ENCODE measurements at regions not wholly inside any gene's neighbourhood (a gene's known extent, or its start where the extent isn't known, plus 50 kb on each side); places are given as distances from the start of the nearest gene placed in this dataset.
"Not testable (repeated sequence)": the region's sequence is repeated elsewhere in the genome, so short reads cannot be mapped to it uniquely, and the experiment has no call there.

DNA sequence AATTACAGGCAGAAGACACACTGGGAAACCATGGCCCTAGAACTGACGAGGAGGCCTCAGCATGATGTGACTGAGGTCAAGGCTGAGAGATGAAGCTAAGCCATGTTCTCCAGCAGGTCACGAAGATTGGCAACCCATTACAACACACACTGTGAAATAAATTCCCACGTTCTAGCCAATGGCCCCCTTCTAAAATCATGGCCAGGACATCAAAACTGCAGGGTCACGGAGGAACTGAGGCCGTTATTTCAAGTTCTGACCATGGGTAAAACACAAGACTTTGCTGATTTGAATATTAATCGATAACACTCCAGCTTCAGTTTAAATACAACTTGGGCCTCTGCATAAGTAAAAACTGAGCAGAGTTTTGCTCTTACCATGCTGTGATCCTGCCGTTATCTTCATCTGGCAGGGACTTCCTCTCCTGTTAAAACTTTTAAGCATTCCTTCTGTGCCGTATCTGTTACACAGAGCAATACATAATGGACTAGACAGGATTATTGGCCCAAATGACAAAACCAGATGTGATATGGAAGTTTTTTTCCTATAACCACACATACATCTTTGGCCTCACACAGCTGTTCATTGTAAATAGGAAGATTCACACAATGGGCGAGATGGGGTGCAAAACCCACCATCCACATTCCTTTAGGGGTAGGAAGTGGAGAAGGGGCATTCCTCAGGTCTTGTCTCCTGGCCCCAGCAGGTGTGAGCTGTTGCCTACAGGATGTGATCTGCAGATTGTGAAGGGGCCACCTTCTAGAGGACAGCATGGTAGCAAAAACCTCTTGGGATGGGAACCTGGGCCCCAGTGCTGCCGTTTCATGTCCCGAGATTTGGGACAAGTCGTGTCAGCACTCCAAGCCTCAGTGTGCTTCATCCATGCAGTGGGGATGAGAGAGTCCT, 207.4 kb downstream of the OPA1 start:
- no peak for DNase-seq (ENCODE audit: low read depth in 2 of 3, low spot score in 2 of 3)

DNA sequence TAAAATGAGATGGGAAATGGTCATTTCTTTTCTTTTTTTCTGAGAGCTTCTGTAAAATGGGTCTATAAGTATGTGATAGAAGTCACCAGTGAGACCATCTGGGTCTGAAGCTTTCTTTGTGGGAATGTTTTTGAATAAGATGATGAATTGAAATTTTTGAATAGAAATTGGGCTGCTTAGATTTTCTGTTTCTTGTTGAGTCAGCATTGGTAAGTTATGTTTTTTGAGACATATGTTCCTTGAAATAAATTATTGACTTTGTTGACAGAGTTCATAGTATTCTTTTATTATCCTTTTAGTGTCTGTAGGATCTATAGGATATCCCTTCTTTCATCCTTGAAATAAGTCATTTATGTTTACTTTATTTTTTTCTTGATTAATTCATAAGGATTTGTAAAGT, 208.1 kb downstream of the OPA1 start:
- DNase-seq (ENCODE audit: low read depth in 2 of 3, low spot score in 2 of 3) = no peak

DNA sequence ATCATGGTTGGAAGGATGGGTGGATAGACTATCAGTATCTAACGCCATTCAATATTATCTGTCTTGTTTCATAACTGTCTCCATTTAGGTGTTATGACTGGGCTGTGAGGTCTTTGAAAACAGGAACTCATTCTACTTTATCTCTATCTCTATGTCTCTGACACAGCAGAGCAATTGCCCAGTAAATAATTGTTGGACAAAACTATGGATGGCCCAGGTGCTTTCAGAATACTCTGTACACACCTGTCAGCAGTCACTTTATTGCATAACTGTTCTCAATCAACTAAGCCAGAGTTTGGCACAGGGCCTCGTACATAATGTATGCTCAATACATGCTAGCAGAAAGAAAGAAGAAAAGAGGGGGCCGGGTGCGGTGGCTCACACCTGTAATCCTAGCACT, 210.3 kb downstream of the OPA1 start:
- DNase-seq (ENCODE audit: low read depth in 2 of 3, low spot score in 2 of 3) = no peak

DNA sequence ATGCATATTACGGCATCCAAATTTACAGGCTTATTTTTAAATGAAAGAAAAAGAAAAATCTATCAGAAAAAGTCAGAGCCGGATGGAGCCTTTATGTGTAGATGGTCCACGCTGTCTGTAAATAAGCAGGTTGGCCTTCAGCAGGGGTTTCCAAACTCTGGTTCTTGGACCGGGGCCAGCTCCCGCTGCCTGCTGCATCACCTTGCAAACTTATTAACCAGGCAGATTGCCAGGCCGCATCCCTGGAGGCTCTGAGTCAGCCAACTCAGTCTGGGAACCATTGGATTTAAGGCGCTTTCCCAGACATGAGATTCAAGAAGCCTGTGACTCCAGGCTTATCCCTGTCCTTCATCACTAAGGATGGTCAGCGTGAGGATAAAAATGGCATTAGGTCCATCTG, 212.4 kb downstream of the OPA1 start:
- no peak for DNase-seq (ENCODE audit: low read depth in 2 of 3, low spot score in 2 of 3)

DNA sequence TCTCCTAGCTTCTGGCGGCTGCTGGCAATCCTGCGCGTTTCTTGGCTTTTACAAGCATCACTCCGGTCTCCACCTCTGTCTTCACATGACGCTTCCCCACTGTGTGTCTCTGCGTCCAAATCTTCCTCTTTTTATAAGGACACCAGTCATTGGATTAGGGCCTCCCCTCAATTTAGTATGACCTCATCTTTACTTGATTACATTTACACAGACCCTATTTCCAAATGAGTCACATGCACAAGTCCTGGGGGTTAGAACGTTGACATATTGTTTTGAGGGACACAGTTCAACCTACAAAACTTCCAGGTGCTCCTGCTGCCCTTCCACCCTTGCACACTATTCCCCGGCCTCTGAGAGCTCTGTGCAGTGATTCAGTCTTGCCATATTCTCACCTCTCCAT, 215.3 kb downstream of the OPA1 start:
- no peak for DNase-seq (ENCODE audit: low read depth in 2 of 3, low spot score in 2 of 3)

DNA sequence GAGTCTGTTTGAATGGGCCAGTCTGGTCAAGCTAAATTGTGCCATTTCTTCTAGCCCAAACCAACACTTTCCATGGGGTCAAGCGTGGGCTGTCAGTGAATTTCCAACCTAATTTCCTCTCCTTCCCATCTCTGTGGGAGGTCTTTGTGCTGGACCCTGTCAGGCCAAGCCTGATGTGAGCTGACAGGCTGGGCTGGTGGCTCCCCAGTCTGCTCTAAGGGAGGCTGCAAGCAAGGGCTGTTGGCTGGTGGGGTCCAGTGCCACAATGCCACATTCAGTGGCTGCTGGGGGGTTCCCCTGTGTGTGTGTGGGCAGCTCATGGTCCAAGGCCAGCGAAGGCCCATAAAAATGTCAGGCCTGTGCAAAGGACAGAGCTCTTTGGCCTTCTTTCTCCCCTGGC, 216.1 kb downstream of the OPA1 start:
- no peak for DNase-seq (ENCODE audit: low read depth in 2 of 3, low spot score in 2 of 3)

DNA sequence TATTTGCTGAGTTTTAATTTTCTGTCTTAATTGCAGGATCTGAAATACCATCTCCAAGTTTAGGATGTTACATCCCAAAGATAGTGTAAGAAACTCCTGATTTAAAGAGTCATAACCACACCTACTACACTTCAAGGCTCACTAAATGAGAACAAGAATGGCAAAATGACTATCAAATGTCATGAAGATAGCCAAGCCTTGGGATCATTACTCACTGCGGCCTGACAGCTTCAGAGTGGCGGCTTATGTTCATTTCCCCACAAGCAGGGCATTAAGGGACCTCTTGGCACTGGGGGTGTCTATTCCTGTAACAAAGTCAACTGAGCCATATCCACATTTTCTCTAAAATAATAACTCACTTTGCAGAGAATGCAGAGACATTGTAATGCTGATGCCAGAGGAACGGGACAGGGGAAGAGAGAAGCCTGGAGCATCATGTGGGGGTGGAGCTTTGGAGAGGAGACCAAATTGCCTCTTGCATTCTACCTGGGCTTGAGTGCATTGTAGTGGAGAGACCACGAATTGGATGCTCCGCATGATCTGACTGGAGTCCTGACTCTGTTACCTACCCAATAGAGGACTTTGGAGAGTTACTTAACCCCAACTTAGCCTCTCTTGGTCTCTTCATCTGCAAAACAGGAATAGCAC, 219.2 kb downstream of the OPA1 start:
- no peak for DNase-seq (ENCODE audit: low read depth in 2 of 3, low spot score in 2 of 3)

DNA sequence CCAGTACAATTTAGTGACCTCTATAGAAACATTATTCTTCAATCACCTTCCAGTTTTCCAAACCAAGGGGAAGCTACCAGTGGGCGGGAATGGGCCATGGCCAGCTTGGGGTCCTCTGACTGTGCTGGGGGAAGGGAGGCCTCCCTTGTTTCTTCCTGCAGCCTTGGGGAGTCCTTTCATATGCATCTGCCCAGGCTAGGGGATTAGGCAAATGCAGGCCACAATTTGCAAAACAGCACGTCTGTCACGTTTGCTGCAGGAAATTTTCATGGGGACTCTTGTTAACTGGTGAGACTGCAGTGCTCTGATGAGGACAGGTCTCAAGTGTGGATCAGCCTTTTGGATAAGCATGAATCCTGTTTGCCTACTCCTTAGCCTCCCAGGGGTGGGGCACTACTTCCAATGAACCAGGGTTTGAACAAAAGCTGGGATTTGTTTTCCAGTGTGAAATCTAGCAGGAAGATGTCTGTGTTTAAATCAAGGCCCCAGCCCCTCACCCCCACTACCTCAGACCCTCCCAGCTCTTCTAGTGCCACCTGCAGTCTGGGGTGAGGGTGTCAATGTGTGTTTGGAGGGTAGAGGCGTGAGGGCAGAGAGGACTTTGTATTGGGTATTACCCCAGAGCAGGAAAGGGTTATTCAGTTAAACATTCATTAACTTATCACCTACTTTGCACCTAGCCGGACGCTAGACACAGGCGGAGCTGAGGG, 219.9 kb downstream of the OPA1 start:
- DNase-seq (ENCODE audit: low read depth in 2 of 3, low spot score in 2 of 3) = no peak

DNA sequence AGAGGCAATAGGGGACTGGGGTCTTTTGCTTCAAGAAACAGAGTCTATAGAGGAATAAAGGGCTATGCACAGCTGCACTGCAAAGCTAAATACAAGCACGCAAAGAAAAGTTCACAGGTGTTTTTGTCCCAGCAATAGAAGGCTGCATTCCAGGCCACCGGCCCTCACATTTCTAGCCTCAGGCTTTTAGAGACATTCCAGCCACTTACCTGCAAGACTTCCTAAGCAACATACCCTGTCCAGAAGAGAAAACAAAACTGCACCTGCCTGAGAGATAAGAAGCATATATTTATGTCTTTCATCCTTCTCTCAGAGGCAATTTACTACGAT, 220.5 kb downstream of the OPA1 start:
- no peak for DNase-seq (ENCODE audit: low read depth in 2 of 3, low spot score in 2 of 3)

DNA sequence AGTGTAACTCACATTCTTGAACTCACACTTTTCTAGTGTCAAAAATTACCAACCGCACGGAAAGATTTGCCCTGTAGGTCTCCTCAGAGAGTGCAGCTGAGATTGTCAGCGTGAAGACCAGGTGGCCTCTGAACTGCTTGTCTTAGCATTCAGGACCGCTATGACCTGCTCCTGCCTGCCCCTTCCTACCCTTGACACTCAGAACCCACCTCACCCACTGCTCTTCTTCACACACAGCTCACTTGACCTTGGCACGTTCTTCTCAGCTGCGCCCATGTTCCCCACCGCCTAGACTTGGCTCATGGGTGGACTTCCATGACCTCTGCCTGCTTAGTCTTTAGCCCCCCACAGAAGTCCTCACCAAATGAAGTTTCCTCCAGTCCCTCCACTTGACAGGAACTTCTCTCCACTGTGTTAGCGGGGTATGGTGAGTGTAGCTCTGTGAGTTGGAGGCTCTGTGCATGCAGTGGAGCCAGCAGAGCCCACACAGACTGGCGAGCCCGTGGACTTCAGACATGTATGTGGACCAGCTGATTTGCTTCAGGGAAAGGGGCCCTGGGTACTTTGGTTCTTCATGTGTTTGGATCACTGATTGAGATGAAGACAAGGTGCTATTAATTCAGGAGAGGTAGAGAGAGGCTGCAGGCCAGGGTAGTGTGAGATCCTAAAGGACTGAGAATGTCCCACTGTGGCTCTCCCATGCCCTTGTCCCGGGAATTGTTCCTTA, 221.3 kb downstream of the OPA1 start:
- no peak for DNase-seq (ENCODE audit: low read depth in 2 of 3, low spot score in 2 of 3)

DNA sequence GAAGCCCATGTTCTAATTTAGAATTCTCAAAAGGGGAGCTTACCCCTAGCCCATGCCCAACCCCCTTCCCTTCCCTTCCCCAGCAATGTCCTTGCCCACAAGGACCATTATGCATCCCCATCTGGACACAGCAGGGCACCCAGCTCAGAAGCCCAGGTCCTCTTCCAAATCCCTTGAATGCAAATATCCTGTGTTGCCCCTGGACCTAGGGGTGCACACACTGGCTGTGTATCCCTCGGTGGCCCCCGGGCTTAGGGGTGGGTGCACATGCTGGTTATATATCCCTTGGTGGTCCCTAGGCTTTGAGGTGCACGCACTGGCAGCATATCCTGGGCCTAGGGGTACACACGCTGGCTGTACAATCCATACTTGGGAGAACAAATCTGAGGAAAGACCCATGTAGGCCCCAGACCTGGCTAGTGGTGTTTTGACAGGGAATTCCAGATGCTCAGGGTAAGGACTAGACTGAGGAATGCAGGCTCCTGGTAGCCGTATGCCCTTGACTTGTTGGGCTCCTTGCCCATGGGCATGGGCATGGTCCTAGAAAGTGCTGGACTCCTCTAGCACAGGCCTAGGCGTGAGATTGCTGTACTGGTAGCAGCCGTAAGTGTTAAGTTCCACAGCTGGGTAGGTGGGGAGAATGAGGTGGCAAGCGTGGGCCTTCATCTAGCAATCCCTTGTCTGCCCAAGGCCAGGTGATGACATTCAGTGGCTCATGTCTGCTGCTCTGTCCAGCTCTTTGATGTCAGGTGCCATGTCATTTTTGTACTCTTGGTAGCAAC, 222.4 kb downstream of the OPA1 start:
- no peak for DNase-seq (ENCODE audit: low read depth in 2 of 3, low spot score in 2 of 3)

DNA sequence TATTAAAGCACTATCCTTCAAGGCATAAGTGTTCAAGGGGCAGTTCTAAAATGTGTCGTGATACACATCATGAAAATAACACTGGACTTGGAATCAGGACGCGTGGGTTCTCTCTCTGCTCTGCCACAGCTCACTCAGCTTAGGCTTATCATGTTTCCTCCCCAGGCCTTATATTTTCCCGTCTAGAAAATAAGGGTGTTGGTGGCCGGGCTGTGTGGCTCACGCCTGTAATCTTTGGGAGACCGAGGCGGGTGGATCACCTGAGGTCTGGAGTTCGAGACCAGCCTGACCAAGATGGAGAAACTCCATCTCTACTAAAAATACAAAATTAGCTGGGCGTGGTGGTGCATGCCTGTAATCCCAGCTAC, 223.0 kb downstream of the OPA1 start:
- DNase-seq (ENCODE audit: low read depth in 2 of 3, low spot score in 2 of 3) = no peak

DNA sequence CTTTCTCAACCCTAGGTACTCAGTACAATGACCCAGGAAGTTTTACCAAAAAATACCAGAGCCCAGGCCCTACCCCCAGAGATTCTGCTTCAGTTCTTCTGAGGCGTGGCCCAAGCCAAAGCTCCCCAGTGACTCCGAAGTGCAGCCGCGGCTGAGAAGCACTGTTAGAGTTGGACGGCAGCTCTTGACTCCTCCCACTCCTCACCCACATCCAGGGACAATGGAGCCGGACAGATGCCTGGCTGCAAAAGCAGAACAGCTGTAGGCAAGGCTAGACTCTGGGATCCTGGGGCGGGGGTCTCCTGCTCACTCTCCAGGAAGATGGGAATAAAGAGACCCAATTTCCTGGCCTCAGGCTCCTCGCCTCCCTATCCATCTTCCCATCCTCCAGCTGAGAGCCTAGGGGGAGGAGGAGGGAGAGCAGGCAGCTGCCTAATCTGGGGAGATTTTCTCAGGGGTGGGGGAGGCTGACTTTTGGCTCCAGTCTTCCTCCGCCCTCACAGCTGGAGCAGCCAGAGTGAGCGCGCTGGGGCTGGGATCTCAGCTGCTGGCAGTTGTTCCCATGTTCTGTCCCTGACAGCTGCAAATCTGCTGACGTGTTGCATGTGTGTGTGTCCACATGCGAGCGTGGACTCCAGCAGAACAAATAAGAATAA, 223.8 kb downstream of the OPA1 start:
- no peak for DNase-seq (ENCODE audit: low read depth in 2 of 3, low spot score in 2 of 3)

DNA sequence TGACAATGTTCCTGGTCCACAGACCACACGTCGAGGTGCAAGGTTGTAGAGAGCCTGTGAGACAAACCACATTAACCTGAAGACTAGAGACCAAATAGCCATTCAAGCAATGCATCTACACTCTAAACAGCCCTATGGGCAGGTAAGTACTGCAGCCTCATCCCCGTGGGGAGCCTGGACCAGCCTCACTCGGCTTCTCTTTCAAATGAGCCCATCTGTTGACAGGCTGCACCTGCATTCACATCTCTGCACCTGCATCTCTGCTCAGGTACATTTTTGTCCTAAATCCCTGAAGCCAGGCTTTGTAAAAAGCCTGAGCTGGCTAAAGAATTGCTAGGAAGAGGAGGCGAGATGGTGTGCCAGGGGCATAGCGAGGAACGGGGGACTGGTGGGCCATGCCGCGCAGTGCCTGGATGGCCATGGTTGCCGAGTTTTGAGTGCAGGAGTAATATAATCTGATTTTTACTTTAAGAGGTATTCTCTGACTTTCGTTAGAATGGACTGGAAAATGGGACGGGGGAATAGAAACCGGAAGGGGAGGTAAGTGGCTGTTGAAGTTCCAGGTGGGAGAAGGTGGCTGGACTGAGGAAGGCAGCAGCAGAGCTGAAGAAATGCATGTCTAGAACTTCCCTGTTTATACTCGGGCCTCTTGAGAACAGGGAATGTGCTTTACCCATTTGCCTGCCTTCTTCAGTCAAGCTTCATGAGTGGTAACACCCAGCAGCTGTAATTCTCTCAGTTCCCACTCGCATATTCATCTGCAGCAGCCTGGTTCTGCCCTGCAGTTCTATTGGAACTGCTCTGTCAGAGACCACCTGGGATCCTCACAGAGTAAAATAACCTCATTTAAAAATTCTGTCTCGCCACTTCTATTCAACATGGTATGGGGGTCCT, 226.4 kb downstream of the OPA1 start:
- no peak for DNase-seq (ENCODE audit: low read depth in 2 of 3, low spot score in 2 of 3)

DNA sequence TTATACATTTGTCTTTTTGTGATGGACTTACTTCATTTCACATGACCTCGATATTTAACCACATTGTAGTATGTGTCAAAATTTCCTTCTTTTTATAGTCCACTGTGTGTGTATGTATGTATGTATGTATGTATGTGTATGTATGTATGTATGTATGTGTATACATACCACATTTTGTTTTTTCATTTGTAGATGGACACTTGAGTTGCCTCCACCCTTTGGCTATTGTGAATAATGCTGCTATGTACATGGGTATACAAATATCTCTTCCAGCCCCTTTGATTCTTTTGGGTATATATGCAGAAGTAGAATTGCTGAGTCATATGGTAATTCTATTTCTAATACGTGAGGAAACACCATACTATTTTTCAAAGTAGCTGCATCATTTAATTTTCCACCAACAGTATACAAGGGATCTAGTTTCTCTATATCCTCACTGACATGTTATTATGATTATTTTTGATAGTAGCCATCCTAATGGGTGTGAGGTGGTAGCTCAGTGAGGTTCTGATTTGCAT, 228.2 kb downstream of the OPA1 start:
- no peak for DNase-seq (ENCODE audit: low read depth in 2 of 3, low spot score in 2 of 3)

DNA sequence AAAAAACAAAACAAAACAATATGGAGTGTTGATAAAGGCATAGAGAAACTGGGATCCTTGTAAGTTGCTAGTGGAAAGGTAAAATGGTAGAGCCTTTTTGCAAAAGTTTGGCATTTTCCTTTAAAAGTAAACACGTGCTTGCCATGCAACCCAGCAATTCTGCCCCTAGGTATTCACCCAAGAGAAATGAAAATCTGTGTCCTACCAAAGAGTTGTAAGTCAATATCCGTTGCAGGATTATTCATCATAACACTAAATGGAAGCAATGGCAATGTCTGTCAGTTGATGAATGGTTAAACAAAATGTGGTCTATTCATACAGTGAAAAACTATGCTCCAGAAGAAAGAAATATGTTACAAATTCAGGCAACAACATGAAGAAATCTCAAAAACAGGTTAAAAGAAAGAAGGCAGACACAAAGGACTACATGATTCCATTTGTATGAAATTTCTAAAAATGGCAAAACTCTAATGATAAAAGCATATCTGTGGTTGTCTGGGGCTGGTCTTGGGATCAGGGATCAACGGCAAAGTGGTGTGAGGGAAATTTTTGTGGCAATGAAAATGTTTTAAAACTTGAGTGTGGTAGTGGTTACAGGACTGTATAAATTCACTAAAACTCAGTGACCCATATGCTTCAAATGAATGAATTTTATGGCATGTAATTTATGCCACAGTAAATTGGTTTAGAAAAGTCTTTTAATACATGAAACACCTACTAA, 229.6 kb downstream of the OPA1 start:
- no peak for DNase-seq (ENCODE audit: low read depth in 2 of 3, low spot score in 2 of 3)

DNA sequence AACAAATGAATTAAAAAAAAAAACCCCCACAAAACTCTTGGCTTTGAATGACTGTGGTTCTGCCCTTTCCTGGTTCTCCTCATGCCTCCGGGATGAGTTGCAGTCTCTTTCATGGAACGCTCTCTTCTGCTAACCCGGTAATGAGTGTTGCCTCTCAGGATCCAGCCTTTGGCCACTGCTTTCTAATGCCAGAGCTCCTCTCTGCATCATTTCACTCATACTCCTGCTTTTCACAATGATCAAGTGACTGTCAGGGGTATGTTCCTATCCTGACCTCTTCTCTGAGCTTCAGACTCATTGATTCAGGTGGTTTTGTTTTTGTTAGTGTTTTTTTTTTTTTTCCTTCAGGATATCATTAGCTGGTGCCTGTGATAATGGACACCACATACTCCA, 230.2 kb downstream of the OPA1 start:
- DNase-seq (ENCODE audit: low read depth in 2 of 3, low spot score in 2 of 3) = not testable (repeated sequence)

DNA sequence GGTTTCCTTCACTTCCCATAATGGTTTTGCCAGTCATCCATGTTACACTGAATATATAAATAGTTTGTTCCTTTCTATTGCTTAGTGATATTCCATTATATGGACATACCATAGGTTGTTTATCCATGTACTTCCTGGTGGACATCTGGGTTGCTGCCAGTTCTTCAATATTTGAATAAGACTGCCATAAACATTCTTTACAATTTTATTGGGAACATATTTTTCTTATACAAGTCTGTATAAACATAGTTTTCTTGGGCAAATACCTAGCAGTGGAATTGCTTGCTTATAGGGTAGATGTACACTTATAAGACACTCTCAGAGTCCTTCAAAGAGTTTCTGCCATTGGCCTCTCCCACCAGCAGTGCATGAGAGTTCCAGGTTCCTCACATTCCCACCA, 231.4 kb downstream of the OPA1 start:
- no peak for DNase-seq (ENCODE audit: low read depth in 2 of 3, low spot score in 2 of 3)

DNA sequence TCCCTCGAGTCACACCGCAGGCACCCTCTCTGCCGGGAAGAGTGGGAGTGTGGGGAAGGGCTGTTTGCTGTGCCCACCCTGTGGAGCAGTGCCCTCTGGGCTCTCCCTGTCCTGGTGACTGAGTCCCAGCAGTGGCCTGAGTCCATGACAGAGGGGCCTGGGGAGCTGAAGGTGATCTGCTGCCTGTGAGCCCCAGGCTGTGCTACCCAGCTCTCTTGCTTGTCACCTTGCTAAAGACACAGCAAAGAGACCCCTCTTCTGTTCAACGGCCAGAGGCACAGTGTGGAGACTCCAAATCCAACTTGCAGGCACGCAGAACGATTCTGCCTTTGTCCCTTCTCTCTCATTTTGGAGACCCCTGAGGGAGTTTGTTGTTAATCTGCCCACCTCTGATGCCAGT, 232.6 kb downstream of the OPA1 start:
- no peak for DNase-seq (ENCODE audit: low read depth in 2 of 3, low spot score in 2 of 3)

Data from activated CD8-positive, alpha-beta memory T cell treated with anti-CD3 and anti-CD28 coated beads for 48 hours (primary cell).